HEK293 (cell line): ENCODE measurements at regions not wholly inside any gene's neighbourhood (a gene's known extent, or its start where the extent isn't known, plus 50 kb on each side); places are given as distances from the start of the nearest gene placed in this dataset.

Source experiments
- PBX3 ChIP-seq: sonication (generic); formaldehyde crosslinking; IDR thresholded peaks from 2 replicates; pipeline ENCODE4 v1.8.1; 2022; ENCODE audit warnings: mild to moderate bottlenecking, moderate library complexity, missing genetic modification reagents
- SETDB1 ChIP-seq: IDR thresholded peaks from one replicate; pipeline ENCODE4 v1.6.1; 2017; ENCODE audit warnings: mild to moderate bottlenecking, low read length, moderate library complexity, mixed read lengths; ENCODE audit not compliant: insufficient read length
- SP2 ChIP-seq: fragments of 450-650 bp; formaldehyde crosslinking; IDR thresholded peaks from 2 replicates; pipeline ENCODE4 v1.5.1; 2016; ENCODE audit warnings: missing biosample characterization, missing genetic modification characterization
- SP7 ChIP-seq: fragments of 450-650 bp; formaldehyde crosslinking; IDR thresholded peaks from 2 replicates; pipeline ENCODE4 v1.5.1; 2016; ENCODE audit warnings: missing biosample characterization, missing genetic modification characterization
- YY1 ChIP-seq: fragments of 450-650 bp; formaldehyde crosslinking; IDR thresholded peaks from 2 replicates; pipeline ENCODE4 v1.5.1; 2018; ENCODE audit warnings: missing biosample characterization, missing genetic modification characterization
- ZBTB11 ChIP-seq: fragments of 450-650 bp; formaldehyde crosslinking; conservative IDR thresholded peaks from 2 replicates; pipeline ENCODE4 v1.5.1; 2016; ENCODE audit warnings: low read depth, missing biosample characterization, missing genetic modification characterization
- ZFP3 ChIP-seq: fragments of 450-650 bp; formaldehyde crosslinking; IDR thresholded peaks from 2 replicates; pipeline ENCODE4 v1.5.1; 2016; ENCODE audit warnings: low read depth, missing biosample characterization, missing genetic modification characterization
- ZNF133 ChIP-seq: fragments of 450-650 bp; formaldehyde crosslinking; IDR thresholded peaks from 2 replicates; pipeline ENCODE4 v1.5.1; 2016; ENCODE audit warnings: missing biosample characterization, missing genetic modification characterization
- ZNF175 ChIP-seq: fragments of 450-650 bp; formaldehyde crosslinking; IDR thresholded peaks from 2 replicates; pipeline ENCODE4 v1.5.1; 2016; ENCODE audit warnings: missing biosample characterization, missing genetic modification characterization
- ZNF433 ChIP-seq: fragments of 450-650 bp; formaldehyde crosslinking; IDR thresholded peaks from 2 replicates; pipeline ENCODE4 v1.5.1; 2016; ENCODE audit warnings: missing biosample characterization, missing genetic modification characterization, low read depth
- ZNF768 ChIP-seq: fragments of 450-650 bp; formaldehyde crosslinking; IDR thresholded peaks from 2 replicates; pipeline ENCODE4 v1.5.1; 2018; ENCODE audit warnings: missing biosample characterization, mild to moderate bottlenecking, missing genetic modification characterization
- ZNF791 ChIP-seq: fragments of 450-650 bp; formaldehyde crosslinking; IDR thresholded peaks from 2 replicates; pipeline ENCODE4 v1.5.1; 2016; ENCODE audit warnings: missing biosample characterization, missing genetic modification characterization
- ZSCAN30 ChIP-seq: fragments of 450-650 bp; IDR thresholded peaks from 2 replicates; pipeline ENCODE4 v1.5.1; 2018; ENCODE audit warnings: missing biosample characterization, mild to moderate bottlenecking, missing genetic modification characterization, moderate library complexity
- TF ChIP-seq, protein P1 (sequence below): fragments of 450-650 bp; formaldehyde crosslinking; IDR thresholded peaks from 2 replicates; pipeline ENCODE4 v1.5.1; 2016; ENCODE audit warnings: missing biosample characterization, missing genetic modification characterization

DNA sequence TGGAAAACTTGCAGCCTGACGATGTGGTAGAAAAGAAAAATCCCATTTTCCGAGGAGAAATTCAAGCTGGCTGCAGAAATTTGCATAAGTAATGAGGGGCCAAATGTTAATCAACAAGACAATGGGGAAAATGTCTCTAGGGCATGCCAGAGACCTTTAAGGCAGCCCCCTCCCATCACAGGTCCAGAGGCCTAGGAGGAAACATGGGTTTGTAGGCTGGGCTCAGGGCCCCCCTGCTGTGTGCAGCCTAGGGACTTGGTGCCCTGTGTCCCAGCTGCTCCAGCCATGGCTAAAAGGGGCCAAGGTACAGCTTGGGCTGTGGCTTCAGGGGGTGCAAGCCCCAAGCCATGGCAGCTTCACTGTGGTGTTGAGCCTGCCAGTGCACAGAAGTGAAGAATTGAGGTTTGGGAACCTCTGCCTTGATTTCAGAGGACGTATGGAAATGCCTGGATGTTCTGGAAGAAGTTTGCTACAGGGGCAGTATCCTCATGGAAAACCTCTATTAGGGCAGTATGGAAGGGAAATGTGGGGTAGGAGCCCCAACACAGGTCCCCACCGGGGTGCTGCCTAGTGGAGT, 75.9 kb upstream of the CADPS start:
- TF ChIP-seq ZFP3 (tag by site-specific recombination) (no peak), ZNF433 (tag by site-specific recombination) (no peak), SP7 (tag by site-specific recombination) (no peak), ZNF175 (no peak), ZNF133 (tag by site-specific recombination) (no peak), PBX3 (CRISPR knock-in tag) (no peak), ZNF768 (tag by site-specific recombination) (no peak), ZBTB11 (tag by site-specific recombination) (no peak), YY1 (tag by site-specific recombination) (no peak), ZNF791 (tag by site-specific recombination) (no peak), SETDB1 (no peak), ZSCAN30 (no peak), SP2 (no peak)
- TF ChIP-seq, protein P1, sequence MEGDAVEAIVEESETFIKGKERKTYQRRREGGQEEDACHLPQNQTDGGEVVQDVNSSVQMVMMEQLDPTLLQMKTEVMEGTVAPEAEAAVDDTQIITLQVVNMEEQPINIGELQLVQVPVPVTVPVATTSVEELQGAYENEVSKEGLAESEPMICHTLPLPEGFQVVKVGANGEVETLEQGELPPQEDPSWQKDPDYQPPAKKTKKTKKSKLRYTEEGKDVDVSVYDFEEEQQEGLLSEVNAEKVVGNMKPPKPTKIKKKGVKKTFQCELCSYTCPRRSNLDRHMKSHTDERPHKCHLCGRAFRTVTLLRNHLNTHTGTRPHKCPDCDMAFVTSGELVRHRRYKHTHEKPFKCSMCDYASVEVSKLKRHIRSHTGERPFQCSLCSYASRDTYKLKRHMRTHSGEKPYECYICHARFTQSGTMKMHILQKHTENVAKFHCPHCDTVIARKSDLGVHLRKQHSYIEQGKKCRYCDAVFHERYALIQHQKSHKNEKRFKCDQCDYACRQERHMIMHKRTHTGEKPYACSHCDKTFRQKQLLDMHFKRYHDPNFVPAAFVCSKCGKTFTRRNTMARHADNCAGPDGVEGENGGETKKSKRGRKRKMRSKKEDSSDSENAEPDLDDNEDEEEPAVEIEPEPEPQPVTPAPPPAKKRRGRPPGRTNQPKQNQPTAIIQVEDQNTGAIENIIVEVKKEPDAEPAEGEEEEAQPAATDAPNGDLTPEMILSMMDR (tag by site-specific recombination) = no peak
